ENCODE measurements at regions not wholly inside any gene's neighbourhood (a gene's known extent, or its start where the extent isn't known, plus 50 kb on each side); places are given as distances from the start of the nearest gene placed in this dataset.

GRCh38 chr5:159536646-159537045, 206.4 kb upstream of the IL12B start:
- no peak for DNase-seq (ENCODE audit: low spot score)

GRCh38 chr5:159539678-159540077, 209.4 kb upstream of the IL12B start:
- no peak for DNase-seq (ENCODE audit: low spot score)

- DNase-seq (ENCODE audit: low spot score), result peak; percentile 30
Observed at GRCh38 chr5:159543326-159543725, 213.0 kb upstream of the IL12B start.

GRCh38 chr5:159545156-159545555, 214.9 kb upstream of the IL12B start:
- DNase-seq (ENCODE audit: low spot score), result peak; percentile 57

GRCh38 chr5:159547466-159548195, 217.3 kb upstream of the IL12B start:
- no peak for DNase-seq (ENCODE audit: low spot score)

- DNase-seq (ENCODE audit: low spot score), result no peak
Observed at GRCh38 chr5:159548517-159548916, 218.2 kb upstream of the IL12B start.

GRCh38 chr5:159549046-159549445, 218.8 kb upstream of the IL12B start:
- DNase-seq (ENCODE audit: low spot score), result no peak

GRCh38 chr5:159550951-159551350, 220.7 kb upstream of the IL12B start:
- DNase-seq (ENCODE audit: low spot score), result no peak

- DNase-seq (ENCODE audit: low spot score), result no peak
Observed at GRCh38 chr5:159552751-159553150, 222.5 kb upstream of the IL12B start.

- DNase-seq (ENCODE audit: low spot score), result no peak
Observed at GRCh38 chr5:159553792-159554191, 223.5 kb upstream of the IL12B start.

- DNase-seq (ENCODE audit: low spot score), result no peak
Observed at GRCh38 chr5:159555084-159555483, 224.8 kb upstream of the IL12B start.

- no peak for DNase-seq (ENCODE audit: low spot score)
Observed at GRCh38 chr5:159559337-159559736, 229.1 kb upstream of the IL12B start.

GRCh38 chr5:159560088-159560487, 229.8 kb upstream of the IL12B start:
- no peak for DNase-seq (ENCODE audit: low spot score)

GRCh38 chr5:159564031-159564430, 233.7 kb upstream of the IL12B start:
- DNase-seq (ENCODE audit: low spot score), result no peak

GRCh38 chr5:159566832-159567231, 236.5 kb upstream of the IL12B start:
- DNase-seq (ENCODE audit: low spot score), result no peak

- no peak for DNase-seq (ENCODE audit: low spot score)
Observed at GRCh38 chr5:159567461-159567860, 237.2 kb upstream of the IL12B start.

GRCh38 chr5:159571501-159572244, 241.4 kb upstream of the IL12B start:
- DNase-seq (ENCODE audit: low spot score), result no peak

GRCh38 chr5:159576902-159577301, 246.6 kb upstream of the IL12B start:
- no peak for DNase-seq (ENCODE audit: low spot score)

- DNase-seq (ENCODE audit: low spot score), result peak; percentile 14
Observed at GRCh38 chr5:159581502-159582249, 251.4 kb upstream of the IL12B start.

GRCh38 chr5:159582756-159583541, 252.7 kb upstream of the IL12B start:
- DNase-seq (ENCODE audit: low spot score), result no peak

GRCh38 chr5:159586921-159587320, 256.6 kb upstream of the IL12B start:
- no peak for DNase-seq (ENCODE audit: low spot score)

- no peak for DNase-seq (ENCODE audit: low spot score)
Observed at GRCh38 chr5:159588941-159589340, 258.7 kb upstream of the IL12B start.

All from pons (tissue), 1 donor.